Calu3 (cell line): ENCODE measurements at regions not wholly inside any gene's neighbourhood (a gene's known extent, or its start where the extent isn't known, plus 50 kb on each side); places are given as distances from the start of the nearest gene placed in this dataset.

ENCODE experiments used
- BruUV-seq: library from RNA; stranded (reverse); fragments of 400-500 nt; replicated peaks from 2 replicates; lab custom pipeline; 2021; lab: Mats Ljungman, UMichigan
- CTCF ChIA-PET: fragments of 300-600 bp; sonication (Branson Sonifier 250); formaldehyde crosslinking; loops from one replicate; lab custom pipeline; 2022; ENCODE audit warnings: antibody characterized with exemption; lab: Charles Lee
- DNase-seq: peaks from one replicate; pipeline ENCODE4 v3.0.0; 2022
- H3K27ac Mint-ChIP-seq: one replicate; pipeline ENCODE4 v1.8.0; 2022; ENCODE audit warnings: mixed read lengths; ENCODE audit not compliant: unreplicated experiment
- H3K27me3 Mint-ChIP-seq: one replicate; pipeline ENCODE4 v1.8.0; 2022; ENCODE audit warnings: mixed read lengths; ENCODE audit not compliant: unreplicated experiment
- H3K36me3 Mint-ChIP-seq: one replicate; pipeline ENCODE4 v1.8.0; 2022; ENCODE audit warnings: mild to moderate bottlenecking, moderate library complexity, mixed read lengths; ENCODE audit not compliant: insufficient read depth, unreplicated experiment
- H3K4me1 Mint-ChIP-seq: one replicate; pipeline ENCODE4 v1.8.0; 2022; ENCODE audit warnings: mild to moderate bottlenecking, low read depth, mixed read lengths; ENCODE audit not compliant: unreplicated experiment
- H3K4me3 Mint-ChIP-seq: one replicate; pipeline ENCODE4 v1.8.0; 2022; ENCODE audit warnings: mild to moderate bottlenecking, low read depth, moderate library complexity, mixed read lengths; ENCODE audit not compliant: unreplicated experiment
- H3K9me3 Mint-ChIP-seq: one replicate; pipeline ENCODE4 v1.8.0; 2022; ENCODE audit warnings: low read depth, mixed read lengths; ENCODE audit not compliant: unreplicated experiment
- intact Hi-C: fragments of 100-400 bp; cut with micrococcal nuclease; formaldehyde crosslinking; loops from one replicate; pipeline ENCODE4 v1.10.0; 2022; ENCODE audit not compliant: unreplicated experiment
- TF ChIP-seq, protein P1 (sequence below): fragments of 200-600 bp; IDR thresholded peaks from one replicate; pipeline ENCODE4 v1.8.0; 2022; ENCODE audit warnings: antibody characterized with exemption; ENCODE audit not compliant: unreplicated experiment

DNA sequence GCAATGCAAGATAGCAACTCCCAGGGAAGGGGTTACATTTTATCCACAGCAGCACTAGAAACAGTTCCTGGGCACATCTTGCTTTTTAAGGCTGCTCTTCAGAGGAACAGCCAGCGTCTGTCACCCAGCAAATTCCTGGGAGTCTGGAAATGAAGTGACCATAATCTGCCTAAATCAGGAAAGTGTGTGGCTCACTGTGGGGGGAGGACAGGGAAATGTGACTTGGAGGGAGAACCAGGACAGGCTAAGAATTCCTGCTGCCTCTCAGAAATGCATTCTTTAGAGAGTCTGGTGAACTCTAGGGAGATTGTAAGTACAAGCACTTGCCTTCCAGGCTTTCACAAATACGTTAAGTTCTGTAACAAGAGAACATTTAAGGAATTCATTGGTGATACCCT, 364.3 kb upstream of the SPHKAP start:
- no peak for DNase-seq
- H3K9me3 Mint-ChIP-seq: peaks cover 8% of the 10 kb centered on the region
- no peak overlapping the region for H3K27ac Mint-ChIP-seq
- H3K4me3 Mint-ChIP-seq: no peak overlapping the region
- TF ChIP-seq, protein P1, sequence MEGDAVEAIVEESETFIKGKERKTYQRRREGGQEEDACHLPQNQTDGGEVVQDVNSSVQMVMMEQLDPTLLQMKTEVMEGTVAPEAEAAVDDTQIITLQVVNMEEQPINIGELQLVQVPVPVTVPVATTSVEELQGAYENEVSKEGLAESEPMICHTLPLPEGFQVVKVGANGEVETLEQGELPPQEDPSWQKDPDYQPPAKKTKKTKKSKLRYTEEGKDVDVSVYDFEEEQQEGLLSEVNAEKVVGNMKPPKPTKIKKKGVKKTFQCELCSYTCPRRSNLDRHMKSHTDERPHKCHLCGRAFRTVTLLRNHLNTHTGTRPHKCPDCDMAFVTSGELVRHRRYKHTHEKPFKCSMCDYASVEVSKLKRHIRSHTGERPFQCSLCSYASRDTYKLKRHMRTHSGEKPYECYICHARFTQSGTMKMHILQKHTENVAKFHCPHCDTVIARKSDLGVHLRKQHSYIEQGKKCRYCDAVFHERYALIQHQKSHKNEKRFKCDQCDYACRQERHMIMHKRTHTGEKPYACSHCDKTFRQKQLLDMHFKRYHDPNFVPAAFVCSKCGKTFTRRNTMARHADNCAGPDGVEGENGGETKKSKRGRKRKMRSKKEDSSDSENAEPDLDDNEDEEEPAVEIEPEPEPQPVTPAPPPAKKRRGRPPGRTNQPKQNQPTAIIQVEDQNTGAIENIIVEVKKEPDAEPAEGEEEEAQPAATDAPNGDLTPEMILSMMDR: no peak
- CTCF ChIA-PET: no interaction called here
- no peaks in the 10 kb centered on the region for H3K27me3 Mint-ChIP-seq
- BruUV-seq: no TSS peak
- no peaks in the 10 kb centered on the region for H3K4me1 Mint-ChIP-seq
- no peaks in the 10 kb centered on the region for H3K36me3 Mint-ChIP-seq
- intact Hi-C loops: no loop called here

DNA sequence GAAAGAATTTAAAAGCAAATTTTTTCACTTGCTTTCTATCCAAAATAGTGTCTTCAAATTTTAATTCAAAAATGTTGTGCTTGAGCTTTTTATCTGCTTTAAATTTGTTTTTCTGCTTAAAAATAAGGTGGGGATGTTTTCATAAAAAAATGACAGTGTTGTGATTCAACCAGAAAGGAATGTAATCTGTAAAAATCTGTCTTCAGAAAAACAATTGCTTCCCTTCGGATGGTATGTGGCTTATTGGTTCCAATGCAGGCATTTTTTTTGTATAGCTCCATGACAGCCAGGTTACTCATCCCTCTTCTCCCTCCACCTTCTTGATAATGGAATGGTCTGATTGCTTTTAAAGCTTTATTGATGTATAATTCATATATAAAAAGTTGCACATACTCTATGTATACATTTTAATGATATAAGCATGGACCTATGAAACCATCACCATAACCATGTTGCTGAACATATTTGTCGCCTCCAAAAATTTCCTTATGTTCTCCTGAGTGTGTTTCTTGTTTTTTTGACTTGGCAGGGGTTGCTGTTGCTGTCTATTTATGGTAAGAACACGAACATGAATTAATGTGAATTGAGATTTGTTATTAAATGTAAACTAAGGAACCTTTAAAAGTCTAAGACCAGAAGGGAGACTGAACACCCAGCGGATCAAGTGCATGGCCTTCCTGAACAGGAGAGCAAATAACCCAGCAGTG, 363.7 kb upstream of the SPHKAP start:
- H3K36me3 Mint-ChIP-seq: no peaks in the 10 kb centered on the region
- no peak for DNase-seq
- CTCF ChIA-PET: no interaction called here
- no TSS peak for BruUV-seq
- no peak overlapping the region for H3K27ac Mint-ChIP-seq
- H3K4me3 Mint-ChIP-seq: no peak overlapping the region
- H3K9me3 Mint-ChIP-seq: peaks cover 12% of the 10 kb centered on the region
- no peaks in the 10 kb centered on the region for H3K4me1 Mint-ChIP-seq
- intact Hi-C loops: no loop called here
- TF ChIP-seq, protein P1: no peak
- H3K27me3 Mint-ChIP-seq: no peaks in the 10 kb centered on the region

DNA sequence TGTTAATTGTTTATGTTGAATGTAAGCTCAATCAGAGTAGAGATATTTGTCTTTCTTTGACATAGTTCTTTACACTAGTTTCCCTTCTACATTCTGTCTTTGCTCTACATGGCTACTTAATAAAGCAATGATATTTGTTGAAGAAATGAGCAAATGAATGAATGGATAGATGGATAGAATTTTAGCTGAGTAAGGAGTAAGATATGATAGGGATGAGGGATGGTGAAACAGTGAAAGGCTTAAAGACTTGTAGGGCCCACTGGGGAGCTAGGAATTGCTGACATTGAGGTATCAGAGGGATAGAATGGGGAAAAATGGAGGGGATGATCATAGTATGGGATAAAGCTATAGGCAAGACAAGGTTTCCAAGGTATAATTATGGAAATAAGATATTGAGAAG, 361.6 kb upstream of the SPHKAP start:
- CTCF ChIA-PET: no interaction called here
- H3K27me3 Mint-ChIP-seq: no peaks in the 10 kb centered on the region
- H3K27ac Mint-ChIP-seq: no peak overlapping the region
- no peak overlapping the region for H3K4me3 Mint-ChIP-seq
- H3K4me1 Mint-ChIP-seq: no peaks in the 10 kb centered on the region
- no TSS peak for BruUV-seq
- intact Hi-C loops: no loop called here
- DNase-seq: no peak
- TF ChIP-seq, protein P1: no peak
- peaks cover 10% of the 10 kb centered on the region for H3K9me3 Mint-ChIP-seq
- H3K36me3 Mint-ChIP-seq: no peaks in the 10 kb centered on the region

DNA sequence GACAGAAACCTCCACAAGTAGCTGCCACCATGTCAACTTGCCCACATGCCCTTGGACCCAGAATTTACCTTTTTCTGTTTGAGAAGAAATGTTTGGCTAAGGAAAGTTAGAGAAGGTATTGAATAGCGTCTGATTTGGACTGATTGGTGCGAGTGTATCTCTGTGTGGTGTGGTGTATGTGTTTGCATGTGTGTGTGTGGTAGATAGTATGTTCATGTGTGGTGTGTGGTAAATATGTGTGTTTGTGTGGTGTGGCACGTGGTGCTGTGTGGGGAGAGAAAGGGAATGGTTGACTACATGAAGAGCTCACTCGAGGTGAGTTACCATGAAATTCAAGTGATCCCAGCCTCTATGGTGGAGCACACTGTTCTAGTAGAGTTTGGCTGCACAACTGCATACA, 360.8 kb upstream of the SPHKAP start:
- H3K27me3 Mint-ChIP-seq: no peaks in the 10 kb centered on the region
- intact Hi-C loops: no loop called here
- no peak for DNase-seq
- CTCF ChIA-PET: no interaction called here
- peaks cover 14% of the 10 kb centered on the region for H3K9me3 Mint-ChIP-seq
- TF ChIP-seq, protein P1: no peak
- H3K4me1 Mint-ChIP-seq: no peaks in the 10 kb centered on the region
- H3K4me3 Mint-ChIP-seq: no peak overlapping the region
- BruUV-seq: no TSS peak
- H3K36me3 Mint-ChIP-seq: no peaks in the 10 kb centered on the region
- no peak overlapping the region for H3K27ac Mint-ChIP-seq
